GM23338 (cell line): ENCODE measurements at regions not wholly inside any gene's neighbourhood (a gene's known extent, or its start where the extent isn't known, plus 50 kb on each side); places are given as distances from the start of the nearest gene placed in this dataset.

ENCODE experiments used
- ATAC-seq: fragments of 200-7000 bp; cut with Tn5 transposase; 3 replicates; pipeline ENCODE4 v1.9.1; 2020
- DNase-seq: peaks from one replicate; pipeline ENCODE4 v3.0.0-alpha.2; 2015; ENCODE audit warnings: low spot score
- H2AFZ ChIP-seq: fragments of 200-600 bp; sonication (generic); 2 replicates; pipeline ENCODE4 v1.8.0; 2016; ENCODE audit warnings: antibody characterized with exemption, mild to moderate bottlenecking, moderate library complexity
- H3F3A ChIP-seq: fragments of 200-600 bp; sonication (generic); replicated peaks from 2 replicates; pipeline ENCODE4 v1.8.0; 2017; ENCODE audit warnings: antibody characterized with exemption, mixed run types, low read depth
- H3K27ac ChIP-seq: fragments of 200-600 bp; sonication (generic); 2 replicates; pipeline ENCODE4 v1.6.1; 2016; ENCODE audit warnings: low read depth
- H3K27me3 ChIP-seq: fragments of 200-600 bp; sonication (generic); 2 replicates; pipeline ENCODE4 v1.8.0; 2016; ENCODE audit warnings: mild to moderate bottlenecking, mixed run types, moderate library complexity; ENCODE audit not compliant: insufficient read depth
- H3K36me3 ChIP-seq: fragments of 200-600 bp; sonication (generic); 2 replicates; pipeline ENCODE4 v1.8.0; 2016; ENCODE audit warnings: mild to moderate bottlenecking; ENCODE audit not compliant: insufficient read depth
- H3K4me1 ChIP-seq: fragments of 200-600 bp; sonication (generic); 2 replicates; pipeline ENCODE4 v1.8.0; 2016; ENCODE audit warnings: mild to moderate bottlenecking, moderate library complexity; ENCODE audit not compliant: insufficient read depth
- H3K4me2 ChIP-seq: fragments of 200-600 bp; sonication (generic); 2 replicates; pipeline ENCODE4 v1.7.1; 2017; ENCODE audit warnings: mixed run types
- H3K4me3 ChIP-seq: fragments of 200-600 bp; sonication (generic); 2 replicates; pipeline ENCODE4 v1.6.1; 2016; ENCODE audit warnings: mixed run types
- H3K79me2 ChIP-seq: fragments of 200-600 bp; sonication (generic); replicated peaks from 2 replicates; pipeline ENCODE4 v1.8.0; 2017; ENCODE audit warnings: mild to moderate bottlenecking; ENCODE audit not compliant: insufficient read depth
- H3K9me2 ChIP-seq: fragments of 200-600 bp; sonication (generic); 2 replicates; pipeline ENCODE4 v1.8.0; 2017; ENCODE audit not compliant: insufficient read depth
- H4K20me1 ChIP-seq: fragments of 200-600 bp; sonication (generic); replicated peaks from 2 replicates; pipeline ENCODE4 v1.8.0; 2017; ENCODE audit warnings: mild to moderate bottlenecking; ENCODE audit not compliant: insufficient read depth
- H3K27ac Mint-ChIP-seq: 2 replicates; pipeline ENCODE4 v1.8.0; 2020; ENCODE audit warnings: inconsistent platforms, mild to moderate bottlenecking, moderate library complexity, mixed read lengths
- H3K27me3 Mint-ChIP-seq: 3 replicates; pipeline ENCODE4 v1.8.0; 2022; ENCODE audit warnings: low read depth, mild to moderate bottlenecking, moderate library complexity, mixed read lengths, inconsistent platforms; ENCODE audit not compliant: insufficient read depth, poor library complexity
- H3K36me3 Mint-ChIP-seq: 3 replicates; pipeline ENCODE4 v1.8.0; 2021; ENCODE audit warnings: low read depth, mild to moderate bottlenecking, inconsistent platforms, moderate library complexity, mixed read lengths
- H3K4me1 Mint-ChIP-seq: 3 replicates; pipeline ENCODE4 v1.8.0; 2020; ENCODE audit warnings: mild to moderate bottlenecking, inconsistent platforms, mixed read lengths
- H3K4me3 Mint-ChIP-seq: 3 replicates; pipeline ENCODE4 v1.8.0; 2021; ENCODE audit warnings: moderate library complexity, mild to moderate bottlenecking, inconsistent platforms, mixed read lengths
- H3K9me3 Mint-ChIP-seq: 3 replicates; pipeline ENCODE4 v1.8.0; 2020; ENCODE audit warnings: moderate library complexity, mild to moderate bottlenecking, inconsistent platforms, mixed read lengths
- CREB1 ChIP-seq: fragments of 250-450 bp; sonication (Bioruptor Pico); IDR thresholded peaks from 2 replicates; pipeline ENCODE4 v1.5.0; 2020; ENCODE audit warnings: low read depth, mild to moderate bottlenecking, moderate library complexity
- EZH2 ChIP-seq: fragments of 200-600 bp; sonication (generic); IDR thresholded peaks from one replicate; pipeline ENCODE4 v1.8.0; 2017; ENCODE audit warnings: antibody characterized with exemption, mild to moderate bottlenecking, low read depth; ENCODE audit not compliant: unreplicated experiment
- EZH2phosphoT487 ChIP-seq: fragments of 200-600 bp; sonication (generic); IDR thresholded peaks from one replicate; pipeline ENCODE4 v1.8.1; 2018; ENCODE audit warnings: antibody characterized with exemption; ENCODE audit not compliant: unreplicated experiment
- JUNB ChIP-seq: IDR thresholded peaks from one replicate; pipeline ENCODE4 v1.6.1; 2016; ENCODE audit warnings: antibody characterized with exemption; ENCODE audit not compliant: unreplicated experiment
- NANOG ChIP-seq: IDR thresholded peaks from 2 replicates; pipeline ENCODE4 v1.6.1; 2016; ENCODE audit warnings: antibody characterized with exemption, borderline replicate concordance
- POLR2AphosphoS5 ChIP-seq: IDR thresholded peaks from 2 replicates; pipeline ENCODE4 v1.6.1; 2016; ENCODE audit warnings: antibody characterized with exemption, low read depth
- STAT1 ChIP-seq: IDR thresholded peaks from one replicate; pipeline ENCODE4 v1.6.1; 2016; ENCODE audit warnings: antibody characterized with exemption; ENCODE audit not compliant: unreplicated experiment
- ZNF114 ChIP-seq: fragments of 250-450 bp; sonication (Bioruptor Pico); IDR thresholded peaks from 2 replicates; pipeline ENCODE4 v1.5.0; 2020; ENCODE audit warnings: mild to moderate bottlenecking, moderate library complexity
- ZNF331 ChIP-seq: fragments of 250-450 bp; sonication (Bioruptor Pico); IDR thresholded peaks from 2 replicates; pipeline ENCODE4 v1.5.0; 2020; ENCODE audit warnings: low read depth, mild to moderate bottlenecking, moderate library complexity
- TF ChIP-seq, protein P1 (sequence below): fragments of 250-450 bp; sonication (Bioruptor Pico); IDR thresholded peaks from 2 replicates; pipeline ENCODE4 v1.5.0; 2020; ENCODE audit warnings: mild to moderate bottlenecking, moderate library complexity
- TF ChIP-seq, protein P2 (sequence below): IDR thresholded peaks from one replicate; pipeline ENCODE4 v1.6.1; 2018; ENCODE audit warnings: antibody characterized with exemption; ENCODE audit not compliant: unreplicated experiment
- TF ChIP-seq, protein P3 (sequence below), 2 experiments: fragments of 200-600 bp in 1 of 2; sonication (generic) in 1 of 2; conservative IDR thresholded peaks; 2 replicates each; pipeline versions ENCODE4 v1.5.1 to v1.6.1; 2016 to 2017; ENCODE audit warnings: antibody characterized with exemption in 2 of 2, low read depth in 2 of 2, mild to moderate bottlenecking in 2 of 2, moderate library complexity in 1 of 2
- TF ChIP-seq, protein P4 (sequence below): IDR thresholded peaks from 2 replicates; pipeline ENCODE4 v1.6.1; 2016; ENCODE audit warnings: antibody characterized with exemption

DNA sequence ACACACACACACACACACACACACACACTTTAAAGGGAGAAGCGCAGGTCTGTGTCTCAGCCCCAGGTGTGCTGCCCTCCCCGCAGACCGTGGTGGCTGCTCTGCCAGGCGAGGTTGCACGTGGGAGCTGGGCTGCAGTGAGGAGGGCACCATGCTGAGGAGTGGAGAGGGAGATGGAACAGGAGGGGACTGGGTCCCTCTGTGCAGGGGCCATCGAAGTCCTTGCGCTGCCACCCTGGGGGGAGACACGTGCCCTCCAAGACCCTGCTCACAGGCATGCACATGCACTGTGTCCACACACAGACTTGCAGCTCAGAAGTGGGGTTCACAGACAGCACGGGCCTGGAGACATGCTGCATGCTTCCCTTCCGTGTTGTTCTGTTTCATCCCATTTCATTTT, 65.5 kb upstream of the HGFAC start:
- no peak overlapping the region for H3K4me3 ChIP-seq
- no peaks in the 10 kb centered on the region for H3K9me2 ChIP-seq
- H3K4me2 ChIP-seq: no peak overlapping the region
- Mint-ChIP-seq H3K36me3 (peaks cover 34% of the 10 kb centered on the region), H3K4me3 (no peak overlapping the region), H3K9me3 (peaks cover 26% of the 10 kb centered on the region), H3K27me3 (peaks cover 18% of the 10 kb centered on the region), H3K4me1 (peaks cover 15% of the 10 kb centered on the region), H3K27ac (no peak overlapping the region)
- H3K27ac ChIP-seq: no peak overlapping the region
- H3F3A ChIP-seq: 0 out of 2 replicates have a peak, but pooled peaks cover 2% of the 10 kb centered on the region
- ATAC-seq (no peak), DNase-seq (no peak)
- H4K20me1 ChIP-seq: no peaks in the 10 kb centered on the region
- no peak overlapping the region for H2AFZ ChIP-seq
- no peaks in the 10 kb centered on the region for H3K79me2 ChIP-seq
- H3K36me3 ChIP-seq: no peaks in the 10 kb centered on the region; the same call in 1 of the 2 replicates
- TF ChIP-seq, protein P1, sequence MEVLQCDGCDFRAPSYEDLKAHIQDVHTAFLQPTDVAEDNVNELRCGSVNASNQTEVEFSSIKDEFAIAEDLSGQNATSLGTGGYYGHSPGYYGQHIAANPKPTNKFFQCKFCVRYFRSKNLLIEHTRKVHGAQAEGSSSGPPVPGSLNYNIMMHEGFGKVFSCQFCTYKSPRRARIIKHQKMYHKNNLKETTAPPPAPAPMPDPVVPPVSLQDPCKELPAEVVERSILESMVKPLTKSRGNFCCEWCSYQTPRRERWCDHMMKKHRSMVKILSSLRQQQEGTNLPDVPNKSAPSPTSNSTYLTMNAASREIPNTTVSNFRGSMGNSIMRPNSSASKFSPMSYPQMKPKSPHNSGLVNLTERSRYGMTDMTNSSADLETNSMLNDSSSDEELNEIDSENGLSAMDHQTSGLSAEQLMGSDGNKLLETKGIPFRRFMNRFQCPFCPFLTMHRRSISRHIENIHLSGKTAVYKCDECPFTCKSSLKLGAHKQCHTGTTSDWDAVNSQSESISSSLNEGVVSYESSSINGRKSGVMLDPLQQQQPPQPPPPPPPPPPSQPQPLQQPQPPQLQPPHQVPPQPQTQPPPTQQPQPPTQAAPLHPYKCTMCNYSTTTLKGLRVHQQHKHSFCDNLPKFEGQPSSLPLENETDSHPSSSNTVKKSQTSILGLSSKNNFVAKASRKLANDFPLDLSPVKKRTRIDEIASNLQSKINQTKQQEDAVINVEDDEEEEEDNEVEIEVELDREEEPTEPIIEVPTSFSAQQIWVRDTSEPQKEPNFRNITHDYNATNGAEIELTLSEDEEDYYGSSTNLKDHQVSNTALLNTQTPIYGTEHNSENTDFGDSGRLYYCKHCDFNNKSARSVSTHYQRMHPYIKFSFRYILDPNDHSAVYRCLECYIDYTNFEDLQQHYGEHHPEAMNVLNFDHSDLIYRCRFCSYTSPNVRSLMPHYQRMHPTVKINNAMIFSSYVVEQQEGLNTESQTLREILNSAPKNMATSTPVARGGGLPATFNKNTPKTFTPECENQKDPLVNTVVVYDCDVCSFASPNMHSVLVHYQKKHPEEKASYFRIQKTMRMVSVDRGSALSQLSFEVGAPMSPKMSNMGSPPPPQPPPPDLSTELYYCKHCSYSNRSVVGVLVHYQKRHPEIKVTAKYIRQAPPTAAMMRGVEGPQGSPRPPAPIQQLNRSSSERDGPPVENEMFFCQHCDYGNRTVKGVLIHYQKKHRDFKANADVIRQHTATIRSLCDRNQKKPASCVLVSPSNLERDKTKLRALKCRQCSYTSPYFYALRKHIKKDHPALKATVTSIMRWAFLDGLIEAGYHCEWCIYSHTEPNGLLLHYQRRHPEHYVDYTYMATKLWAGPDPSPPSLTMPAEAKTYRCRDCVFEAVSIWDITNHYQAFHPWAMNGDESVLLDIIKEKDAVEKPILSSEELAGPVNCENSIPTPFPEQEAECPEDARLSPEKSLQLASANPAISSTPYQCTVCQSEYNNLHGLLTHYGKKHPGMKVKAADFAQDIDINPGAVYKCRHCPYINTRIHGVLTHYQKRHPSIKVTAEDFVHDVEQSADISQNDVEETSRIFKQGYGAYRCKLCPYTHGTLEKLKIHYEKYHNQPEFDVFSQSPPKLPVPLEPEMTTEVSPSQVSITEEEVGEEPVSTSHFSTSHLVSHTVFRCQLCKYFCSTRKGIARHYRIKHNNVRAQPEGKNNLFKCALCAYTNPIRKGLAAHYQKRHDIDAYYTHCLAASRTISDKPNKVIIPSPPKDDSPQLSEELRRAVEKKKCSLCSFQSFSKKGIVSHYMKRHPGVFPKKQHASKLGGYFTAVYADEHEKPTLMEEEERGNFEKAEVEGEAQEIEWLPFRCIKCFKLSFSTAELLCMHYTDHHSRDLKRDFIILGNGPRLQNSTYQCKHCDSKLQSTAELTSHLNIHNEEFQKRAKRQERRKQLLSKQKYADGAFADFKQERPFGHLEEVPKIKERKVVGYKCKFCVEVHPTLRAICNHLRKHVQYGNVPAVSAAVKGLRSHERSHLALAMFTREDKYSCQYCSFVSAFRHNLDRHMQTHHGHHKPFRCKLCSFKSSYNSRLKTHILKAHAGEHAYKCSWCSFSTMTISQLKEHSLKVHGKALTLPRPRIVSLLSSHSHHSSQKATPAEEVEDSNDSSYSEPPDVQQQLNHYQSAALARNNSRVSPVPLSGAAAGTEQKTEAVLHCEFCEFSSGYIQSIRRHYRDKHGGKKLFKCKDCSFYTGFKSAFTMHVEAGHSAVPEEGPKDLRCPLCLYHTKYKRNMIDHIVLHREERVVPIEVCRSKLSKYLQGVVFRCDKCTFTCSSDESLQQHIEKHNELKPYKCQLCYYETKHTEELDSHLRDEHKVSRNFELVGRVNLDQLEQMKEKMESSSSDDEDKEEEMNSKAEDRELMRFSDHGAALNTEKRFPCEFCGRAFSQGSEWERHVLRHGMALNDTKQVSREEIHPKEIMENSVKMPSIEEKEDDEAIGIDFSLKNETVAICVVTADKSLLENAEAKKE (CRISPR knock-in tag): no peak
- TF ChIP-seq NANOG: no peak
- TF ChIP-seq, protein P2, sequence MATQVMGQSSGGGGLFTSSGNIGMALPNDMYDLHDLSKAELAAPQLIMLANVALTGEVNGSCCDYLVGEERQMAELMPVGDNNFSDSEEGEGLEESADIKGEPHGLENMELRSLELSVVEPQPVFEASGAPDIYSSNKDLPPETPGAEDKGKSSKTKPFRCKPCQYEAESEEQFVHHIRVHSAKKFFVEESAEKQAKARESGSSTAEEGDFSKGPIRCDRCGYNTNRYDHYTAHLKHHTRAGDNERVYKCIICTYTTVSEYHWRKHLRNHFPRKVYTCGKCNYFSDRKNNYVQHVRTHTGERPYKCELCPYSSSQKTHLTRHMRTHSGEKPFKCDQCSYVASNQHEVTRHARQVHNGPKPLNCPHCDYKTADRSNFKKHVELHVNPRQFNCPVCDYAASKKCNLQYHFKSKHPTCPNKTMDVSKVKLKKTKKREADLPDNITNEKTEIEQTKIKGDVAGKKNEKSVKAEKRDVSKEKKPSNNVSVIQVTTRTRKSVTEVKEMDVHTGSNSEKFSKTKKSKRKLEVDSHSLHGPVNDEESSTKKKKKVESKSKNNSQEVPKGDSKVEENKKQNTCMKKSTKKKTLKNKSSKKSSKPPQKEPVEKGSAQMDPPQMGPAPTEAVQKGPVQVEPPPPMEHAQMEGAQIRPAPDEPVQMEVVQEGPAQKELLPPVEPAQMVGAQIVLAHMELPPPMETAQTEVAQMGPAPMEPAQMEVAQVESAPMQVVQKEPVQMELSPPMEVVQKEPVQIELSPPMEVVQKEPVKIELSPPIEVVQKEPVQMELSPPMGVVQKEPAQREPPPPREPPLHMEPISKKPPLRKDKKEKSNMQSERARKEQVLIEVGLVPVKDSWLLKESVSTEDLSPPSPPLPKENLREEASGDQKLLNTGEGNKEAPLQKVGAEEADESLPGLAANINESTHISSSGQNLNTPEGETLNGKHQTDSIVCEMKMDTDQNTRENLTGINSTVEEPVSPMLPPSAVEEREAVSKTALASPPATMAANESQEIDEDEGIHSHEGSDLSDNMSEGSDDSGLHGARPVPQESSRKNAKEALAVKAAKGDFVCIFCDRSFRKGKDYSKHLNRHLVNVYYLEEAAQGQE: no peak
- TF ChIP-seq EZH2: no peak
- no peak for TF ChIP-seq STAT1
- TF ChIP-seq, protein P3, sequence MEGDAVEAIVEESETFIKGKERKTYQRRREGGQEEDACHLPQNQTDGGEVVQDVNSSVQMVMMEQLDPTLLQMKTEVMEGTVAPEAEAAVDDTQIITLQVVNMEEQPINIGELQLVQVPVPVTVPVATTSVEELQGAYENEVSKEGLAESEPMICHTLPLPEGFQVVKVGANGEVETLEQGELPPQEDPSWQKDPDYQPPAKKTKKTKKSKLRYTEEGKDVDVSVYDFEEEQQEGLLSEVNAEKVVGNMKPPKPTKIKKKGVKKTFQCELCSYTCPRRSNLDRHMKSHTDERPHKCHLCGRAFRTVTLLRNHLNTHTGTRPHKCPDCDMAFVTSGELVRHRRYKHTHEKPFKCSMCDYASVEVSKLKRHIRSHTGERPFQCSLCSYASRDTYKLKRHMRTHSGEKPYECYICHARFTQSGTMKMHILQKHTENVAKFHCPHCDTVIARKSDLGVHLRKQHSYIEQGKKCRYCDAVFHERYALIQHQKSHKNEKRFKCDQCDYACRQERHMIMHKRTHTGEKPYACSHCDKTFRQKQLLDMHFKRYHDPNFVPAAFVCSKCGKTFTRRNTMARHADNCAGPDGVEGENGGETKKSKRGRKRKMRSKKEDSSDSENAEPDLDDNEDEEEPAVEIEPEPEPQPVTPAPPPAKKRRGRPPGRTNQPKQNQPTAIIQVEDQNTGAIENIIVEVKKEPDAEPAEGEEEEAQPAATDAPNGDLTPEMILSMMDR (conservative IDR thresholded peaks at IDR 0.05; ENCODE audit: low read depth in 2 of 2): no peak
- no peak for TF ChIP-seq POLR2AphosphoS5
- no peak for TF ChIP-seq ZNF114 (CRISPR knock-in tag)
- no peak for TF ChIP-seq EZH2phosphoT487
- TF ChIP-seq, protein P4, sequence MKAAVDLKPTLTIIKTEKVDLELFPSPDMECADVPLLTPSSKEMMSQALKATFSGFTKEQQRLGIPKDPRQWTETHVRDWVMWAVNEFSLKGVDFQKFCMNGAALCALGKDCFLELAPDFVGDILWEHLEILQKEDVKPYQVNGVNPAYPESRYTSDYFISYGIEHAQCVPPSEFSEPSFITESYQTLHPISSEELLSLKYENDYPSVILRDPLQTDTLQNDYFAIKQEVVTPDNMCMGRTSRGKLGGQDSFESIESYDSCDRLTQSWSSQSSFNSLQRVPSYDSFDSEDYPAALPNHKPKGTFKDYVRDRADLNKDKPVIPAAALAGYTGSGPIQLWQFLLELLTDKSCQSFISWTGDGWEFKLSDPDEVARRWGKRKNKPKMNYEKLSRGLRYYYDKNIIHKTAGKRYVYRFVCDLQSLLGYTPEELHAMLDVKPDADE: no peak
- TF ChIP-seq ZNF331 (CRISPR knock-in tag): no peak
- TF ChIP-seq JUNB: no peak
- TF ChIP-seq CREB1 (CRISPR knock-in tag): no peak
- peaks cover 8% of the 10 kb centered on the region for H3K4me1 ChIP-seq
- H3K27me3 ChIP-seq: no peaks in the 10 kb centered on the region
